Left ventricle myocardium inferior (tissue), 1 donor: ENCODE measurements at regions not wholly inside any gene's neighbourhood (a gene's known extent, or its start where the extent isn't known, plus 50 kb on each side); places are given as distances from the start of the nearest gene placed in this dataset.

Experiments used
- DNase-seq: peaks from one replicate; pipeline ENCODE4 v3.0.0-alpha.2; 2020
- H3K27ac ChIP-seq: fragments of 200-600 bp; replicated peaks from 2 replicates; pipeline ENCODE4 v1.8.0; 2021
- H3K27me3 ChIP-seq: fragments of 200-600 bp; 2 replicates; pipeline ENCODE4 v1.8.0; 2021; ENCODE audit warnings: low read depth
- H3K36me3 ChIP-seq: fragments of 200-600 bp; 2 replicates; pipeline ENCODE4 v1.8.0; 2021
- H3K4me1 ChIP-seq: fragments of 200-600 bp; 2 replicates; pipeline ENCODE4 v1.8.0; 2021
- H3K4me3 ChIP-seq: fragments of 200-600 bp; 2 replicates; pipeline ENCODE4 v1.8.0; 2021; ENCODE audit warnings: mild to moderate bottlenecking, moderate library complexity
- H3K9me3 ChIP-seq: fragments of 200-600 bp; replicated peaks from 2 replicates; pipeline ENCODE4 v1.8.0; 2021
- CTCF ChIP-seq: fragments of 200-600 bp; IDR thresholded peaks from 2 replicates; pipeline ENCODE4 v1.8.0; 2021; ENCODE audit warnings: antibody characterized with exemption, mild to moderate bottlenecking, borderline replicate concordance
- intact Hi-C: fragments of 100-400 bp; cut with micrococcal nuclease; formaldehyde crosslinking; loops from one replicate; pipeline ENCODE4 v1.11.0; 2022
- donor health status: DM: no; HTN: yes; CAD: no; lungs with severe emphysema.

GRCh38 chr1:94636100-94636499, 94.5 kb upstream of the F3 start:
- Histone ChIP-seq H3K4me3 (no peak overlapping the region), H3K27ac (no peak overlapping the region), H3K27me3 (no peaks in the 10 kb centered on the region), H3K4me1 (no peaks in the 10 kb centered on the region), H3K36me3 (no peaks in the 10 kb centered on the region), H3K9me3 (peaks cover 7% of the 10 kb centered on the region)
- no peak for TF ChIP-seq CTCF
- intact Hi-C loops: no loop called here
- no peak for DNase-seq

- H3K27ac ChIP-seq: no peak overlapping the region
- no peaks in the 10 kb centered on the region for H3K27me3 ChIP-seq
- H3K4me3 ChIP-seq: no peak overlapping the region
- H3K4me1 ChIP-seq: peaks cover under 1% of the 10 kb centered on the region
- intact Hi-C loops: no loop called here
- DNase-seq: no peak
- TF ChIP-seq CTCF: no peak
- H3K9me3 ChIP-seq: peaks cover 3% of the 10 kb centered on the region
- no peaks in the 10 kb centered on the region for H3K36me3 ChIP-seq
Measured at GRCh38 chr1:94634977-94635416, 93.4 kb upstream of the F3 start.

- TF ChIP-seq CTCF: no peak
Measured at GRCh38 chr1:94633051-94633450, 91.5 kb upstream of the F3 start.

GRCh38 chr1:94629259-94630181, 88.0 kb upstream of the F3 start:
- no peak overlapping the region for H3K4me3 ChIP-seq
- peaks cover 17% of the 10 kb centered on the region for H3K4me1 ChIP-seq
- intact Hi-C loops: no loop called here
- H3K27ac ChIP-seq: no peak overlapping the region
- TF ChIP-seq CTCF: no peak
- no peak for DNase-seq
- no peaks in the 10 kb centered on the region for H3K36me3 ChIP-seq
- H3K9me3 ChIP-seq: no peaks in the 10 kb centered on the region
- peaks cover 4% of the 10 kb centered on the region for H3K27me3 ChIP-seq

More at GRCh38 chr1:94633051-94633450, 91.5 kb upstream of the F3 start:
- peaks cover 16% of the 10 kb centered on the region for H3K4me1 ChIP-seq
- H3K9me3 ChIP-seq: no peaks in the 10 kb centered on the region
- H3K4me3 ChIP-seq: no peak overlapping the region
- no peak overlapping the region for H3K27ac ChIP-seq
- H3K27me3 ChIP-seq: peaks cover 2% of the 10 kb centered on the region
- H3K36me3 ChIP-seq: no peaks in the 10 kb centered on the region
- intact Hi-C loops: no loop called here
- no peak for DNase-seq

- intact Hi-C loops: no loop called here
- no peak overlapping the region for H3K4me3 ChIP-seq
- no peak overlapping the region for H3K27ac ChIP-seq
- no peak for TF ChIP-seq CTCF
- no peaks in the 10 kb centered on the region for H3K36me3 ChIP-seq
- H3K27me3 ChIP-seq: peaks cover 4% of the 10 kb centered on the region
- no peaks in the 10 kb centered on the region for H3K9me3 ChIP-seq
- H3K4me1 ChIP-seq: peaks cover 17% of the 10 kb centered on the region
- no peak for DNase-seq
Measured at GRCh38 chr1:94628499-94628843, 86.9 kb upstream of the F3 start.
